B cell (primary cell): ENCODE measurements at regions not wholly inside any gene's neighbourhood (a gene's known extent, or its start where the extent isn't known, plus 50 kb on each side); places are given as distances from the start of the nearest gene placed in this dataset.

ENCODE experiments used
- EZH2 ChIP-seq: IDR thresholded peaks from 2 replicates; pipeline ENCODE4 v1.6.1; 2012; ENCODE audit warnings: borderline replicate concordance, low read depth, mild to moderate bottlenecking, moderate library complexity, low read length; ENCODE audit not compliant: insufficient read depth, poor library complexity, severe bottlenecking
- TF ChIP-seq, protein P1 (sequence below): fragments of 200-600 bp; IDR thresholded peaks from one replicate; pipeline ENCODE4 v1.8.0; 2022; ENCODE audit warnings: antibody characterized with exemption, mild to moderate bottlenecking

GRCh38 chr20:59520814-59521213 is 83.5 kb upstream of the PHACTR3 start:
- TF ChIP-seq, protein P1, sequence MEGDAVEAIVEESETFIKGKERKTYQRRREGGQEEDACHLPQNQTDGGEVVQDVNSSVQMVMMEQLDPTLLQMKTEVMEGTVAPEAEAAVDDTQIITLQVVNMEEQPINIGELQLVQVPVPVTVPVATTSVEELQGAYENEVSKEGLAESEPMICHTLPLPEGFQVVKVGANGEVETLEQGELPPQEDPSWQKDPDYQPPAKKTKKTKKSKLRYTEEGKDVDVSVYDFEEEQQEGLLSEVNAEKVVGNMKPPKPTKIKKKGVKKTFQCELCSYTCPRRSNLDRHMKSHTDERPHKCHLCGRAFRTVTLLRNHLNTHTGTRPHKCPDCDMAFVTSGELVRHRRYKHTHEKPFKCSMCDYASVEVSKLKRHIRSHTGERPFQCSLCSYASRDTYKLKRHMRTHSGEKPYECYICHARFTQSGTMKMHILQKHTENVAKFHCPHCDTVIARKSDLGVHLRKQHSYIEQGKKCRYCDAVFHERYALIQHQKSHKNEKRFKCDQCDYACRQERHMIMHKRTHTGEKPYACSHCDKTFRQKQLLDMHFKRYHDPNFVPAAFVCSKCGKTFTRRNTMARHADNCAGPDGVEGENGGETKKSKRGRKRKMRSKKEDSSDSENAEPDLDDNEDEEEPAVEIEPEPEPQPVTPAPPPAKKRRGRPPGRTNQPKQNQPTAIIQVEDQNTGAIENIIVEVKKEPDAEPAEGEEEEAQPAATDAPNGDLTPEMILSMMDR, result no peak
- TF ChIP-seq EZH2, result no peak
